NCI-H2196 treated with DMSO at 0.1 percent for 48 hours (cell line): ENCODE measurements at regions not wholly inside any gene's neighbourhood (a gene's known extent, or its start where the extent isn't known, plus 50 kb on each side); places are given as distances from the start of the nearest gene placed in this dataset.

ENCODE experiments used
- DNase-seq: peaks from one replicate; lab custom pipeline; 2025; ENCODE audit not compliant: unreplicated experiment; lab: John Stamatoyannopoulos, UW

- no peak for DNase-seq
Measured at GRCh38 chr13:37944081-37944868, 74.7 kb upstream of the TRPC4 start.

DNA sequence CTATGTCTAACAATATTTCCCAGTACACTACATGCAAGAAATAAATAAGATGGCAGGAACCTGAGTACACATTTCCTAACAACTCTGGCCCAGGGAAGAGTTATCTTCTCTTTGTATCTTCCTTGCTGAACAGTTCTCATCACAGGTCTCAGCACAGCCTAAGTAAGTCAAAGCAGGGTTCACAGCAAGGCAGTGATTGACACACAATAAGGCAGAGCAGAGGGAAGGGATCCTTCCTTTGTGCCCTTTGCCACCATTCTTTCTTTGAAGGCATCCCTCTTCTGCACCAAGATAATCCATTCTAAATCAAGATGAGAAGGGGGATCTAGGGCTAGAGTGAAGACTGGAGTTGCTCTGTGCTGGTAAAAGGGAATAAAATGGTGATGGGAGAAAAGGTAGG lies 73.4 kb upstream of the TRPC4 start:
- no peak for DNase-seq

- no peak for DNase-seq
Measured at GRCh38 chr13:37934339-37935191, 65.0 kb upstream of the TRPC4 start.

GRCh38 chr13:37929308-37929707 lies 59.7 kb upstream of the TRPC4 start:
- DNase-seq = no peak

GRCh38 chr13:37927561-37927960 lies 58.0 kb upstream of the TRPC4 start:
- DNase-seq = no peak

DNA sequence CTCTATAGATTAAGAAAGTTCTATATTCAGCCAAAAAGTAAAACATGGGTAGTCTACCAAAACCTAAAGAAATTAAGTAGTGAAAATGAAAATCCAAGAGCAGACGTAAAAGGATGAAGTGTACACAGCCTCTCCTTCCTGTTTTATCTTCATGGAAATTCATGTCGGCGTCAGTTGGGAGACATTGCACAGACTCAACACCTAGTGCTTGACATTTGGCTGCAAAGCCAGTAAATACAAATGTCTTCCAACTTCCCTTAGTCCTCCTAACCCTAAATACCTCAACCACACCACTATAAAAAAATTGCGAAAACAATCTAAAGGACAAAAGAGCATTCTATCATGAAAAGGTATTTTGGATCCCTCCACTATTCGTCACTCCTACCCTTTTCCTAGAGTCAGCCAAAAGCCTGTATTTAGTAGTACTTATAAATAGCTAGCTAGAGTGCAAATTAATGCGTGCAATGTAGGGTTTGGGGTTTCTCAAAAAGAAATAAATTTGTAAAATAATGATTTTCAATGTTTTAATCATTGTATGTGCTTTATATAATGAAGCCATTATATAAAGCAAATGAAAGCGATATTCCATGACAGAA lies 56.4 kb upstream of the TRPC4 start:
- no peak for DNase-seq

GRCh38 chr13:37923236-37923635 lies 53.7 kb upstream of the TRPC4 start:
- no peak for DNase-seq

- no peak for DNase-seq
Measured at GRCh38 chr13:37919329-37919880, 49.8 kb upstream of the TRPC4 start.
